ENCODE measurements at regions not wholly inside any gene's neighbourhood (a gene's known extent, or its start where the extent isn't known, plus 50 kb on each side); places are given as distances from the start of the nearest gene placed in this dataset.

GRCh38 chr6:101322921-101323320 lies 70.6 kb upstream of the GRIK2 start:
- intact Hi-C loops (cut with micrococcal nuclease) = no loop called here
- Histone ChIP-seq H3K4me1 (no peaks in the 10 kb centered on the region), H3K36me3 (no peaks in the 10 kb centered on the region), H3K27ac (replicated peaks) (no peak overlapping the region), H3K27me3 (ENCODE audit: low read depth) (no peaks in the 10 kb centered on the region), H3K4me3 (no peak overlapping the region), H3K9me3 (replicated peaks) (no peaks in the 10 kb centered on the region)
- DNase-seq = no peak
- TF ChIP-seq, protein P1, sequence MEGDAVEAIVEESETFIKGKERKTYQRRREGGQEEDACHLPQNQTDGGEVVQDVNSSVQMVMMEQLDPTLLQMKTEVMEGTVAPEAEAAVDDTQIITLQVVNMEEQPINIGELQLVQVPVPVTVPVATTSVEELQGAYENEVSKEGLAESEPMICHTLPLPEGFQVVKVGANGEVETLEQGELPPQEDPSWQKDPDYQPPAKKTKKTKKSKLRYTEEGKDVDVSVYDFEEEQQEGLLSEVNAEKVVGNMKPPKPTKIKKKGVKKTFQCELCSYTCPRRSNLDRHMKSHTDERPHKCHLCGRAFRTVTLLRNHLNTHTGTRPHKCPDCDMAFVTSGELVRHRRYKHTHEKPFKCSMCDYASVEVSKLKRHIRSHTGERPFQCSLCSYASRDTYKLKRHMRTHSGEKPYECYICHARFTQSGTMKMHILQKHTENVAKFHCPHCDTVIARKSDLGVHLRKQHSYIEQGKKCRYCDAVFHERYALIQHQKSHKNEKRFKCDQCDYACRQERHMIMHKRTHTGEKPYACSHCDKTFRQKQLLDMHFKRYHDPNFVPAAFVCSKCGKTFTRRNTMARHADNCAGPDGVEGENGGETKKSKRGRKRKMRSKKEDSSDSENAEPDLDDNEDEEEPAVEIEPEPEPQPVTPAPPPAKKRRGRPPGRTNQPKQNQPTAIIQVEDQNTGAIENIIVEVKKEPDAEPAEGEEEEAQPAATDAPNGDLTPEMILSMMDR (IDR thresholded peaks at IDR 0.05; ENCODE audit: borderline replicate concordance) = no peak

GRCh38 chr6:101326411-101326810 lies 67.1 kb upstream of the GRIK2 start:
- no peak for DNase-seq
- TF ChIP-seq, protein P1 (IDR thresholded peaks at IDR 0.05; ENCODE audit: borderline replicate concordance) = no peak
- H3K27me3 ChIP-seq (ENCODE audit: low read depth) = no peaks in the 10 kb centered on the region
- H3K4me3 ChIP-seq = no peak overlapping the region
- intact Hi-C loops (cut with micrococcal nuclease) = no loop called here
- no peak overlapping the region for H3K27ac ChIP-seq (replicated peaks)
- H3K4me1 ChIP-seq = no peaks in the 10 kb centered on the region
- H3K36me3 ChIP-seq = no peaks in the 10 kb centered on the region
- no peaks in the 10 kb centered on the region for H3K9me3 ChIP-seq (replicated peaks)

GRCh38 chr6:101341926-101342325 lies 51.6 kb upstream of the GRIK2 start:
- no peaks in the 10 kb centered on the region for H3K4me1 ChIP-seq
- H3K9me3 ChIP-seq (replicated peaks) = peaks cover 16% of the 10 kb centered on the region
- TF ChIP-seq, protein P1 (IDR thresholded peaks at IDR 0.05; ENCODE audit: borderline replicate concordance) = no peak
- no peak for DNase-seq
- no peaks in the 10 kb centered on the region for H3K36me3 ChIP-seq
- no peaks in the 10 kb centered on the region for H3K27me3 ChIP-seq (ENCODE audit: low read depth)
- intact Hi-C loops (cut with micrococcal nuclease) = no loop called here
- no peak overlapping the region for H3K4me3 ChIP-seq
- H3K27ac ChIP-seq (replicated peaks) = no peak overlapping the region
